ENCODE measurements at regions not wholly inside any gene's neighbourhood (a gene's known extent, or its start where the extent isn't known, plus 50 kb on each side); places are given as distances from the start of the nearest gene placed in this dataset.

- no peak for DNase-seq (ENCODE audit: low spot score)
- Mint-ChIP-seq H3K27ac (ENCODE audit: unreplicated experiment) (no peak overlapping the region), H3K4me3 (ENCODE audit: unreplicated experiment) (no peak overlapping the region), H3K9me3 (ENCODE audit: low read depth) (no peaks in the 10 kb centered on the region), H3K27me3 (ENCODE audit: low read depth) (peaks cover 8% of the 10 kb centered on the region), H3K4me1 (ENCODE audit: low read depth) (no peaks in the 10 kb centered on the region), H3K36me3 (ENCODE audit: low read depth) (no peaks in the 10 kb centered on the region)
- no peak for TF ChIP-seq CTCF (IDR thresholded peaks at IDR 0.05)
Measured at GRCh38 chr9:26684029-26684428, 208.6 kb downstream of the CAAP1 start.

- H3K36me3 Mint-ChIP-seq (ENCODE audit: low read depth) = no peaks in the 10 kb centered on the region
- DNase-seq (ENCODE audit: low spot score) = peak; percentile 7
- no peaks in the 10 kb centered on the region for H3K4me1 Mint-ChIP-seq (ENCODE audit: low read depth)
- no peaks in the 10 kb centered on the region for H3K9me3 Mint-ChIP-seq (ENCODE audit: low read depth)
- H3K27me3 Mint-ChIP-seq (ENCODE audit: low read depth) = peaks cover 8% of the 10 kb centered on the region
- no peak overlapping the region for H3K4me3 Mint-ChIP-seq (ENCODE audit: unreplicated experiment)
- no peak overlapping the region for H3K27ac Mint-ChIP-seq (ENCODE audit: unreplicated experiment)
- TF ChIP-seq CTCF (IDR thresholded peaks at IDR 0.05) = no peak
Measured at GRCh38 chr9:26682796-26683496, 209.7 kb downstream of the CAAP1 start.

- Mint-ChIP-seq H3K9me3 (ENCODE audit: low read depth) (no peaks in the 10 kb centered on the region), H3K4me3 (ENCODE audit: unreplicated experiment) (no peak overlapping the region), H3K27me3 (ENCODE audit: low read depth) (peaks cover 8% of the 10 kb centered on the region), H3K27ac (ENCODE audit: unreplicated experiment) (no peak overlapping the region), H3K36me3 (ENCODE audit: low read depth) (no peaks in the 10 kb centered on the region), H3K4me1 (ENCODE audit: low read depth) (no peaks in the 10 kb centered on the region)
- TF ChIP-seq CTCF (IDR thresholded peaks at IDR 0.05) = no peak
- no peak for DNase-seq (ENCODE audit: low spot score)
Measured at GRCh38 chr9:26682041-26682440, 210.6 kb downstream of the CAAP1 start.

GRCh38 chr9:26677965-26678706, 214.5 kb downstream of the CAAP1 start:
- Mint-ChIP-seq H3K9me3 (ENCODE audit: low read depth) (no peaks in the 10 kb centered on the region), H3K4me3 (ENCODE audit: unreplicated experiment) (no peak overlapping the region), H3K27me3 (ENCODE audit: low read depth) (peaks cover 5% of the 10 kb centered on the region), H3K27ac (ENCODE audit: unreplicated experiment) (no peak overlapping the region), H3K36me3 (ENCODE audit: low read depth) (no peaks in the 10 kb centered on the region), H3K4me1 (ENCODE audit: low read depth) (no peaks in the 10 kb centered on the region)
- peak; percentile 11 for DNase-seq (ENCODE audit: low spot score)
- TF ChIP-seq CTCF (IDR thresholded peaks at IDR 0.05) = no peak

GRCh38 chr9:26675035-26675434, 217.6 kb downstream of the CAAP1 start:
- H3K27ac Mint-ChIP-seq (ENCODE audit: unreplicated experiment) = no peak overlapping the region
- H3K27me3 Mint-ChIP-seq (ENCODE audit: low read depth) = peaks cover 8% of the 10 kb centered on the region
- no peak for DNase-seq (ENCODE audit: low spot score)
- no peaks in the 10 kb centered on the region for H3K4me1 Mint-ChIP-seq (ENCODE audit: low read depth)
- no peak overlapping the region for H3K4me3 Mint-ChIP-seq (ENCODE audit: unreplicated experiment)
- no peak for TF ChIP-seq CTCF (IDR thresholded peaks at IDR 0.05)
- H3K36me3 Mint-ChIP-seq (ENCODE audit: low read depth) = no peaks in the 10 kb centered on the region
- no peaks in the 10 kb centered on the region for H3K9me3 Mint-ChIP-seq (ENCODE audit: low read depth)
